Thoracic aorta (tissue), 2 donors: ENCODE measurements at regions not wholly inside any gene's neighbourhood (a gene's known extent, or its start where the extent isn't known, plus 50 kb on each side); places are given as distances from the start of the nearest gene placed in this dataset.

Experiments
- ATAC-seq: fragments of 150-250 bp; one replicate; pipeline ENCODE4 v1.8.0; 2017; ENCODE audit warnings: low read depth; ENCODE audit not compliant: insufficient number of reproducible peaks, low FRiP score
- DNase-seq: peaks from one replicate; pipeline ENCODE4 v3.0.0-alpha.2; 2020; ENCODE audit warnings: low spot score
- H3K27ac ChIP-seq, 2 donors: fragments of 200-600 bp; sonication (generic); 1 replicate in 1 of 2; 2 replicates in 1 of 2; pipeline ENCODE4 v1.5.1; 2016; ENCODE audit warnings: mild to moderate bottlenecking in 2 of 2, moderate library complexity in 2 of 2
- H3K27me3 ChIP-seq: fragments of 200-600 bp; sonication (generic); replicated peaks from 2 replicates; pipeline ENCODE4 v1.6.0; 2016; ENCODE audit warnings: mild to moderate bottlenecking; ENCODE audit not compliant: insufficient read depth
- H3K36me3 ChIP-seq: fragments of 200-600 bp; sonication (generic); one replicate; pipeline ENCODE4 v1.5.1; 2016
- H3K4me1 ChIP-seq, 2 donors: fragments of 200-600 bp; sonication (generic); 1 replicate in 1 of 2; 2 replicates in 1 of 2; pipeline versions ENCODE4 v1.5.1 to v1.6.0; 2016; ENCODE audit warnings: low read depth in 2 of 2, mild to moderate bottlenecking in 1 of 2; ENCODE audit not compliant: control insufficient read depth in 1 of 2
- H3K4me3 ChIP-seq: fragments of 200-600 bp; sonication (generic); 2 replicates; pipeline ENCODE4 v1.5.1; 2016; ENCODE audit warnings: mild to moderate bottlenecking
- H3K9me3 ChIP-seq: fragments of 200-600 bp; sonication (generic); 2 replicates; pipeline ENCODE4 v1.5.1; 2016
- TF ChIP-seq, protein P1 (sequence below): fragments of 200-600 bp; sonication (generic); IDR thresholded peaks from one replicate; pipeline ENCODE4 v1.5.1; 2019; ENCODE audit warnings: antibody characterized with exemption

DNA sequence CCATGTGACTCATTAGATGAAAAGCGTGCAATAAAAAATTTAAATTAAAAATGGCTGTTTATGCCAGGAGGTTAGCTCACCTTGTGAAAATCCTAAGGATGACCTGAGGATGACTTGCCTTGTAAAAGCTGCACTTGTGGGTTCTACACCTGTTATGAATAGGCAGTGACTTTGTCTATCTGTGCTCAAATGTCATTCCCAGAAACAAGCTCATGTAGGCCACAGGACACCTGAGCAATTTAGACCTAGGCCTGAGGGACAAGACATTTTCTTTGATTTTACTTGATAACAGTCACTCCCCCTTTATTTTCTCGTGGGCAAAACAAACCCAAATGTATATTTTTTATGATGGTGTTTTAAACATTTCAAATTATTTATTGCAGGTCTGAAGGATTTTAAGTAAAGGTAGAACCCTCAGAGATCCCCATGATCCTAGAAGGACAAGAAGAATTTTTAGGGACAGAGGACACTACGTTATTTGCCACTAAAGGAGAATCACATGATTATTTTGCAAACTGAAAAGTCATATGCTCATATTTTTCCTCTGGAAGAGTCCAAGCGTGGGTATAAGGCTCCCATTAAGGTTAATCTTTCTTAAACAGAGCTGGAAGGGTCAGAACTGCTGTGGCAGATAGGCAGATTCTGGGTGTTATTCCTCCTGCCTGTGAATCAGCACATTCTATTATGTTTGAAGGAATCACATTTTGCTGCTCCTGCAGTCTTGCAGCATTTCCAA, 277.5 kb upstream of the MAN1A1 start:
- TF ChIP-seq, protein P1, sequence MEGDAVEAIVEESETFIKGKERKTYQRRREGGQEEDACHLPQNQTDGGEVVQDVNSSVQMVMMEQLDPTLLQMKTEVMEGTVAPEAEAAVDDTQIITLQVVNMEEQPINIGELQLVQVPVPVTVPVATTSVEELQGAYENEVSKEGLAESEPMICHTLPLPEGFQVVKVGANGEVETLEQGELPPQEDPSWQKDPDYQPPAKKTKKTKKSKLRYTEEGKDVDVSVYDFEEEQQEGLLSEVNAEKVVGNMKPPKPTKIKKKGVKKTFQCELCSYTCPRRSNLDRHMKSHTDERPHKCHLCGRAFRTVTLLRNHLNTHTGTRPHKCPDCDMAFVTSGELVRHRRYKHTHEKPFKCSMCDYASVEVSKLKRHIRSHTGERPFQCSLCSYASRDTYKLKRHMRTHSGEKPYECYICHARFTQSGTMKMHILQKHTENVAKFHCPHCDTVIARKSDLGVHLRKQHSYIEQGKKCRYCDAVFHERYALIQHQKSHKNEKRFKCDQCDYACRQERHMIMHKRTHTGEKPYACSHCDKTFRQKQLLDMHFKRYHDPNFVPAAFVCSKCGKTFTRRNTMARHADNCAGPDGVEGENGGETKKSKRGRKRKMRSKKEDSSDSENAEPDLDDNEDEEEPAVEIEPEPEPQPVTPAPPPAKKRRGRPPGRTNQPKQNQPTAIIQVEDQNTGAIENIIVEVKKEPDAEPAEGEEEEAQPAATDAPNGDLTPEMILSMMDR = no peak

DNA sequence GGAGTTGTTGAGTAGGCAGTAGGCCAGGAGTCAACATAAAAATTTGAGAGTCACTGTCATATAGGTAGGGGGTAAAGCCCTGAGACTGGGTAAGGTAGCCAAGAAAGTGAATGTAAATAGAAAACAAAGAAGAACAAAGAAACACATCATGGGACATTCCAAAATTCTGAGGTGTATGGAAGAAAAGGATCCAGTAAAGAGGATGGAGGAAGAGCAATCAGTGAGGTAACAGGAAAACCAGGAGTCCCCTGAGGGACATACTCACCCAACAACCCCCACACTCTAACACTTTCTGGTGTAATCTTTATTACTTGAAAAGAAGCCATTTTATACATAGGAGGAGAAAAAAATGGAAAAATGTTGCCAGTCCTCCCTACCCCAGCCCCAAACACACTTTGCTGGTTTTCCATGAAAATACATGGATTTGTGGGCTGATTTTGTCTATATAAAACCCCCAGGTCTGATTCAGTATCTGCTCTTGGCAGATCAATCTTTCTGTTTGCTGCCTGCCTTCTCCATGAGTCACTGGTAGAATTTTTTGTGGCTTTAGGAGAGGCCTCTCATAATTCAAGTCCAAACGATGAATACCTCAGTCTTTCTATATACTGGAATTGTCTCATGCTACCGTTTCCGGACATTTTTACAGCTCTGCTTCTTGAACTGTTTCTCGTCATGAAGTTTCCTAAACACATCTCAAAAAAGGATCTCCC, 271.4 kb upstream of the MAN1A1 start:
- H3K4me3 ChIP-seq = no peak overlapping the region
- no peak for DNase-seq
- no peaks in the 10 kb centered on the region for H3K27me3 ChIP-seq
- no peaks in the 10 kb centered on the region for H3K4me1 ChIP-seq
- TF ChIP-seq, protein P1 = no peak
- ATAC-seq = no peak
- no peaks in the 10 kb centered on the region for H3K36me3 ChIP-seq
- no peaks in the 10 kb centered on the region for H3K9me3 ChIP-seq
- no peak overlapping the region for H3K27ac ChIP-seq

More for the DNA sequence above, 277.5 kb upstream of the MAN1A1 start:
- DNase-seq (no peak), ATAC-seq (no peak)
- H3K4me1 ChIP-seq = no peaks in the 10 kb centered on the region
- no peak overlapping the region for H3K27ac ChIP-seq
- H3K36me3 ChIP-seq = no peaks in the 10 kb centered on the region
- no peak overlapping the region for H3K4me3 ChIP-seq
- no peaks in the 10 kb centered on the region for H3K9me3 ChIP-seq
- no peaks in the 10 kb centered on the region for H3K27me3 ChIP-seq

DNA sequence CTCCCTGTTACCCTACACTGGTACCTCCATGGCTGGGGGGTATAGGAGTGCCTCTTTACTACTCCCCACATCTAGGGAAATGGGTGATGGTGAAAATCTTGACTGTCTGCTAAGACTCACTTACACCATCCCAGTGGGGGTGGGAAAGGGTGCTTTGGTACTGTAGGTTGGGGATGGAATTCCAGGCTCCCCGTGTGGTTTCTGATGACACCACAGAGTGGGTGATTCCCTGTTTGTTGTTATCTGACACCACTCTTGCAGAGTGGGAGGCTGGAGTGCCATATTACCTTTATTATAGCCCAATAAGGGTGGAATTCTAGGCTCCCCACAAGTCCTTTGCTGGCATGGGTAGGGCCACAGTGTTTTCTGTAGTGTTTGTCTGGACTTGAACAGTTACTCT, 264.6 kb upstream of the MAN1A1 start:
- no peaks in the 10 kb centered on the region for H3K36me3 ChIP-seq
- DNase-seq (no peak), ATAC-seq (no peak)
- H3K27ac ChIP-seq = no peak overlapping the region
- H3K27me3 ChIP-seq = no peaks in the 10 kb centered on the region
- H3K4me1 ChIP-seq = no peaks in the 10 kb centered on the region
- no peaks in the 10 kb centered on the region for H3K9me3 ChIP-seq
- TF ChIP-seq, protein P1 = no peak
- no peak overlapping the region for H3K4me3 ChIP-seq

DNA sequence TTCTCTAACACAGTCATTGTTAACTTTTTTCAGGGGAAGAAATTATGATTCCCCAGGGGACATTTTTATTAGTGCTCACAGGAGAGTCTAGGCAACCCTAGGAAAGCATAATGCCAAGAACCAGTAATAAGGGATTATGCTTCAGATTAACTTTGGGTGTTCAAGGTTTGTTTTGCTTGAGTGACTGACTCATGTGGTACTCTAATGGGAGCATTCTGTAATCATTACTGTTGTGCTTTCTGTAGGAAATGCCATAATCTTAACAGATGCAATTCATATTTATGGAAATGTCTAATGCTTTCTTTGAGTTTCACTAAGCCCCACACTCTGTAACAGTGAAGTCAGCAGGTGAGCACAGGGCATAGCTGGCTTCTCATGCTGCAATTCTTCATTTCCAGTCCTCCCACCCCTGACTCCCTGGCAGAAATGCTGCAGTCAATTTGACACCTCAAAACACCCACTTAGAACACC, 263.4 kb upstream of the MAN1A1 start:
- no peaks in the 10 kb centered on the region for H3K27me3 ChIP-seq
- no peaks in the 10 kb centered on the region for H3K36me3 ChIP-seq
- no peaks in the 10 kb centered on the region for H3K4me1 ChIP-seq
- H3K9me3 ChIP-seq = no peaks in the 10 kb centered on the region
- TF ChIP-seq, protein P1 = no peak
- DNase-seq = no peak
- H3K27ac ChIP-seq = no peak overlapping the region
- H3K4me3 ChIP-seq = no peak overlapping the region
- no peak for ATAC-seq

DNA sequence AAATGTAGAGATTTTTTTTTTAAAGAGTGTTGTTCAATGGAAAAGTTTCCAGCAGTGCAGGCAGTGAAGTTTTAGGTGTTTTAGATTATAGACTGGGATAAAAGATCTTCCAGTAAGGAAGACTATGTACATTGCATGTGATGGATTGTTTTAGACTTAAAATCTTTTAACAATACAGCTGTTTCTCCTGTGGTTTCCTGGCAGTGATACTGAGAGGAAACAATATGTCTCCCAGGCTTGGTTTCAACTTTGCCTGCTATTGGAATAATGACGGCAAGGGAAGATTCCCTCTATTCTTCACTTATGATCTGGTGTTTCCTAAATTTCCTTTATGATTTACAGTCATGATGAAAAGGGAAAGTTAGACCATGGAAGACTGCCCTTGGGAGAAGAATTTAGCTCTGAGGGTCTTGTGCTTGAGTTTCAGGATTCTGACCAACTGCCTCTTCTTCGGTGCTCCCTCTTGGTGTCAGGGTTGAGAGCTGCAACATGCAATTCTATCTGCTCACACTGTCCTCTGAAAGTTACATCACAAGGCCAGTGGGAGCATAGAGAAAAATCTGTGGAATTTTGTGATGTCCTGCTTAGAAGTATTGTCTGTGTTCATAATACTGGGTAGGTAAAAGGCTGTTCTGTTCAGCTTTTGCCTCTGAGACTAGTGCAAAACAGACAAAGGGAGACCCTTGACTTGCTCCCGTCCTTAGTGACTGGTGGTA, 262.8 kb upstream of the MAN1A1 start:
- H3K27ac ChIP-seq = no peak overlapping the region
- TF ChIP-seq, protein P1 = no peak
- H3K4me3 ChIP-seq = no peak overlapping the region
- H3K27me3 ChIP-seq = no peaks in the 10 kb centered on the region
- no peaks in the 10 kb centered on the region for H3K4me1 ChIP-seq
- H3K36me3 ChIP-seq = no peaks in the 10 kb centered on the region
- H3K9me3 ChIP-seq = no peaks in the 10 kb centered on the region
- ATAC-seq = no peak
- no peak for DNase-seq
